ENCODE measurements at regions not wholly inside any gene's neighbourhood (a gene's known extent, or its start where the extent isn't known, plus 50 kb on each side); places are given as distances from the start of the nearest gene placed in this dataset.
"Not testable (repeated sequence)": the region's sequence is repeated elsewhere in the genome, so short reads cannot be mapped to it uniquely, and the experiment has no call there.

DNA sequence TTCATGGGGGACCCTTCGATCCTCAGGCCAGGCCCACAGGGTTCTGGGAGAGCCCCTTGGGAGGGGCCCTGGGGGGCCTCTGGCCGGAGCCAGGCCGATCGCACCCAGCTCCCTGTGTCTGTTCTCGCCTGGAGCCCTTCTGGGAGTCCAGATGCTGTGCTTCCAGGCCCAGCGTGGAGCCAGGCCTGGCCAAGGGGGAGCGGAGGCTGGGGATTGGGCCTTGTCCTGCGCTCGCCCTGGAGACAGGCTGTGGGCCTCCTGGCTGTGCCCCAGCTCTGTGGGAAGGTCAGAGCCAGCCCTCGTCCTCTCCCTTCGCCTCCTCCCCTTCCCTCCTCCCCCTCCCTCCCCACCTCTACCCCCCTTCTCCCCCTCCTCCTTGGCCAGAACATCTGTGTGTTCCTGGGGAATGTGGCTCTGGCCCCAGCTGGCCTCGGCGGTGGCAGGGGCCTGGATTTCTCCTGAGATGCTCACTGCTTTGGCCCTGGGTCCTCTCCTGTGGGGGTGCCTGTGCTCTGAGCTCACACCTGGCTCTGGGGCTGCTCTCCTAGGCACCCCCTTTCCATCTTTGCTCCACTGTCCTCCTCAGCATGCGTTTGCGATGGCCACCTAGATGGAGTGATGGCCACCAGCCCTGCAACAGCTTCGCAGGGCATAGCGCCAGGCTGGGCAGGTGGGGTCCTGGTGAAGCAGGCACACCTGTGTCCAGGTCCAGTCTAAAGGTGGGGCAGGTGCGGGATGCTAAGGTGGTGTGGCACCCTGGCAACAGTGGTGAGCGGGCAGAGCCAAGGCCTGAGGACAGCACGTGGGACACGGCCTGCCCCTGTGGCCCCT is 90.6 kb upstream of the CIBAR2 start:
- DNase-seq (ENCODE audit: low spot score) = no peak

DNA sequence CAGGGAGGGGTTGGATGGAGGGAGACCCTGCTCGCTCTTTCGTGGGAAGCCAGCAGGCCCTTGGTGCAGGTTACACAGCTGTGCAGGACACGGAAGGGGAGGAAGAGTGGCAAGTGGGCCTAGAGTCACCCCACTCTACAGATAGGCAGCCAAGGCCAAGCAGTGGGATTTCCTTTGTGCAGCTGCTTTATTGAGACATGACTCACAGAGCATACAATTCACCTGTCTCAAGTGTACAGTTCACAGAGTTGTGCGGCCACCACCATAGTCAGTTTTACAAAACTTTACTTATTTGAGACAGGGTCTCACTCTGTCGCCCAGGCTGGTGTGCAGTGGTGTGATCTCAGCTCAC is 91.2 kb upstream of the CIBAR2 start:
- DNase-seq (ENCODE audit: low spot score) = no peak

DNA sequence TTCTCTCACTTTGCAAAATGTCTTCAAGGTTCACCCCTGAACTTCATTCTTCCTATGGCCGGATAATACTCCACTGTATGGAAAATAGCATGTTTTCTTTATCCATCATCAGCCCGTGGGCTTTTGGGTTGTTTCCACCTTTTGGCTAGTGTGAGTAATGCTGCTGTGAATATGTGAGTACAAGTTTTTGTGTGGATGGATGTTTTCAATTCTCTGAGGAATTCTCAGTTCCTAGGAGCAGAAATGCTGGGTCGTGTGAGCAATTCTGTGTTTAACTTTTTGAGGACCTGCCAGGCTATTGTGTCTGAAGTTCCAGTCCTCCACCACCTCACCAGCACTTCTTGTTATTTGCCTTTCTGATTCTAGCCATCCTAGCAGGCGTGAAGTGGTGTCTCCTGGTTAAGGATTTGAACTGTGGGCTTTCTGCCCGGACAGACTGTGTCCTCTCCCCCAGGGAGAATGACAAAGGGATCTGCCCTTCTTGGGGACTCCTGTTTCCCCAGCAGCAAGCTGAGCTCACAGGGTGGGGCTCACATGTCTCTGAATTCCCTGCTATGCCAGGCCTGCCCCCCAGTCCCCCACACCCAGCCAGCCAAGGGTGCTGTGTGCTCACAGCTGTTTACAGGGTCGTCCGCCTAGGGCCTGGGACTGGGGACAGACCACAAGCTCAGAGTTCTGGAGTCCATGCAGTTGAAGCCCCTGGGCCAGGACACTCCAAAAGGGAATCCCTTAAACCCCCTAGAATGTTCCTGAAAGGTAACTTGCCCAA is 92.2 kb upstream of the CIBAR2 start:
- DNase-seq (ENCODE audit: low spot score) = no peak

DNA sequence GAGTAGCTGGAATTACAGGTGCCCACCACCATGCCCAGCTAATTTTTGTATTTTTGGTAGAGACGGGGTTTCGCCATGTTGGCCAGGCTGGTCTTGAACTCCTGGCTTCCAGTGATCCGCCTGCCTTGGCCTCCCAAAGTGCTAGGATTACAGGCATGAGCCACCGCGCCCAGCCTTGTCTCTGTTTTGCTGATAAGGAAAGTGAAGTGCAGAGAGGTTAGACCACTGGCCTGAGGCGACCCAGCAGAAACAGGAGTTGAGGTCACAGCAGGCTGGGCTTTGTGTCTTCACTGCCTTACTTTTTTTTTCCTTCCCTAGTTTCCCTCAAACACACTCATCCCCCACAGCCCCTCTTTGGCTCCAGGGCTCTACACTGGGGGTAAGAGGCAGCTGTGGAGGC is 93.0 kb upstream of the CIBAR2 start:
- DNase-seq (ENCODE audit: low spot score) = not testable (repeated sequence)

DNA sequence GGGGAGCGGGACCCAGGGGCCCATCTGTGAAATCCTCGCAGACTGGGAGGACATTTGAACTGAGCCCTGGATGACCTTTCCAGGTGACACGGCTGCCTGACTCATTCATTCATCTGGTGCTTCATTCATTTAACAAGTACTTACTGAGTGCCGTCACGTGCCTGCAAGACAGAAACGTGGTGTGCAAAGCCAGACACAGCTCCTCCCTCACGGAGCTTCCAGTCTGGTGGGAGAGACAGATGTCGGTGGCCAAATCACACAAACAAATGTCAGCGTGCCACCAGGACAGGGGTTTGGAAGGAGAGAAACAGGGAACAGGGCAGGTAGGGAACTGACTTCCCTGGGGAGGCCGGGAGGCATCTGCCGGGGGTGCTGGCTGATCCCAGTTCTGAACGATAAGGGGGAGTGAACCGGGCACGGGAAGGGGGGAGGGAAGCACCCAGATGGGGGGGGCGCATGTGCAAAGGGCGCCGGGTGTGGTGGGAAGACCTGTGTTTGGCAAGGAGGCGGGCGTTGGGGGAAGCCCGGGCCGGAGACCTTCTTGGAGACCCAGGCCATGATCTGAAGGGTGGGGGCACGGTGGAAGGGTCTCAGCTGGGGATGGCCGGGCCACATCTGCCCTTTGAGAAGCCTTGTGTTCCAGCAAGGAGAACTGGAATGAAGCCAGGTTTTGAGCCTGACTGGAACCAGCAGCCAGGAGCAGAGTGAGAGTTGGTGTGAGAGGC is 93.6 kb upstream of the CIBAR2 start:
- no peak for DNase-seq (ENCODE audit: low spot score)

DNA sequence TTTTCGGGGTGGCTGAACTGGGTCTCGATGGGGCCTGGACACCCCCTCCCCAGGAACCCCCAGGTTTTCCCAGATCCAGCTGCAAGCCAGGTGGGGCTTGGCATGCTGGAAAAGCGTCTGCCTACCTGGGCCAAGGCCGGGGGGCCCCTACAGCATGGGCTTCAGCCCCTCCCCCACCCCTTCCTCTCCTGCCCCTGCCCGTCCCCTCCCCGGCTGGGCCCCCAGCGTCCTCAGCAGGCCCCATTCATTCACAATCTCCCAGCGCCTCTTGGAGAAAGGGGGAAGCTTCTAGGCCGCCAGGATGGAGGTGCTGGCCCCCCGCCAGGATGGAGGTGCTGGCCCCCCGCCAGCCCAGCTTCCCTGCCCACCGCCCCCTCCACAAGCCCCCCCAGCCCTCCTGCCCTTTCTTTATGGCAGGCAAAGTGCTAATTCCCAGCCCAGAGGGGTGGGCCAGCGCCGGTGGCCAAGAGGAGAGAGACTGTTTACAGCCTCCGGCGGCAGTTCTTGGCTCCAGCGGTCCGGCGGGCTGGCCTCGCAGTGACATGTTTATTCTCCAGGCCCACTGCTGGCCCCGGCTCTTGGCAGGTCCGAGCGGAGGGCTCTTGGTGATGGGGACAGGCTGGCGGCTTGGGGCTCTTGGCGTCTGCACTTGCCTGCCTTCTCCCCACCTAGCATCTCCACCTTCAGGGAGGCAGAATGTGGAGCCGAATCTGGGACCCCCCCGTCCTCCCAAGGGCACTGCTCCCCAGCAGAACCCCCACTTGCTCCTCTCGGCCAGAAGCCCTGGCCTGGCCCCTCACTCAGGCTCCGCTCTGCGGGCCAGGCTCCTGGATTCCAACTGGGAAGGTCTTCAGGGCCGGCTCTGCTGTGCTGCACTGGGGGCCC is 94.4 kb upstream of the CIBAR2 start:
- DNase-seq (ENCODE audit: low spot score) = no peak

DNA sequence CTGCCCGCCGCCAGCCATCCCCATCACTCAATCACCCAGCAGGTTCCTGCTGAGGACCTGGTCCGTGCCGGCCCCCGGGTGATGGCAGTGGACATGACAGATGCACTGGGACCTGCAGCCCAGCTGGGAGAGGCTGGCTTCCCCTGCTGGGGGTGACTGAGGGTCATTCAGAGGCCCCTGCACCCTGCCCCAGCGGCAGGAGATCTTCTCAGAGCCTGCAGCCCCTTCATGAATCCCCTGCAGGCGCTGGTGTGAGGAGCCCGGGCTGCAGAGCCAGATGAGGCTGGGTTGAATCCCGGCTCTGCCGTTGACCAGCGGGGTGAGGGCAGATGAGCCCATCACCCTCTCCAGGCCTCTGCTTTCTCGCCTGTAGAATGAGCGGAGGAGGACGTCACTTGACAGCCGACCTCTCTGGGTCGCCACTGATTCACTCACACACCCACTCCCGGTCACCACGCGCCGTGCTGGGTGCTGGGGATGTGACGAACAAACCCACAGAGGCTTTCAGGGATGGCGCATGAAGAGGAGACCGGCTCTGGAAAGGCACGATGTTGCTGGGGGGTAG is 95.2 kb upstream of the CIBAR2 start:
- DNase-seq (ENCODE audit: low spot score) = no peak

DNA sequence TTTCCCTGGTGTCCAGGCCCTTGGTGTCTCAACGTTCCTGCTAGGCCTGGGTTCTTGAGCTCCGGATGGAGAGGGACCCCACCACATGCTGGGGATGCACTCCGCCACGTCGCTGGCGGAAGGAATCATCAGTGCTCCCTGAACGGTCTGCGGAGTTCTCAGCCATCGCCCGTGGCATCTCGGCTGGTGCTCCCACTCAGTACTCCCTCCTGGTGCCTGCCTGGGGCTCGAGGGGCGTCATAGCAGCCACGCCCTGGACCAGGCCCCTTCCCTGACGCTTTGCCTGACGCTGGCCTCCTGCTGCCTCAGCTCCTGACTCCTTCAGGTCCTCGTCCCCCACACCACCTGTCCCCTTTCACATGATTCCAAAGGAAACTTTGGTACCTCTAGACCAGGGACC is 95.9 kb upstream of the CIBAR2 start:
- no peak for DNase-seq (ENCODE audit: low spot score)

DNA sequence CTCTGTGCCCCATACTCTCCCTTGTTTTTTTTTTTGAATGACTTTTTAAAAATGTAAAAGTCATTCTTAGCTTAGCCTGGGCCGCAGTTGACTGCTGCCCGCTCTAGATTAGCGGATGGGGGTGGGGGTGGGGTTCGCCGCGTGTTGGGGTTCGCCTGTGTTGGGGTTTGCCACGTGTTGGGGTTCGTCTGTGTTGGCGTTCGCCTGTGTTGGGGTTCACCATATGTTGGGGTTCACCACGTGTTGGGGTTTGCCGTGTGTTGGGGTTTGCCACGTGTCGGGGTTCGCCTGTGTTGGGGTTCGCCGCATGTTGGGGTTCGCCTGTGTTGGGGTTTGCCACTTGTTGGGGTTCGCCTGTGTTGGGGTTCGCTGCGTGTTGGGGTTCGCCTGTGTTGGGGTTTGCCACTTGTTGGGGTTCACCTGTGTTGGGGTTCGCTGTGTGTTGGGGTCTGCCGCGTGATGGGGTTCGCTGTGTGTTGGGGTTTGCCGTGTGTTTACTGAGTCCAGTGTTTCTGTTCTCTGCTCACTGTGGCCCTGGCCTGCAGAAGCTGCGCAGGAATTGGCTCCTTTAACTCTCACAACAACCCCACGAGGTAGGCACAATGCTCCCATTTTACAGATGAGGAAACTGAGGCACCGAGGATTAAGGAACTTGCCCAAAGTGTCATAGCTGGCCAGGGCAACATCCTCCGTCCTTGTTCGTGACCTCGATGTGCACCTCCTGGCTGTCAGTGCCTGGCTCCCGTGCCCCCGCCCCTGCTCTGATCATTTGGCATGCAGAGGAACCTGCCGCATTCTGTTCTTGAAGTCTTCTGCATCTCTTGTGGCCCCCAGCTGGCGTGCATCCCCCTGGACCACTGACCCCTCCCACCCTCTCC is 96.6 kb upstream of the CIBAR2 start:
- DNase-seq (ENCODE audit: low spot score) = no peak

DNA sequence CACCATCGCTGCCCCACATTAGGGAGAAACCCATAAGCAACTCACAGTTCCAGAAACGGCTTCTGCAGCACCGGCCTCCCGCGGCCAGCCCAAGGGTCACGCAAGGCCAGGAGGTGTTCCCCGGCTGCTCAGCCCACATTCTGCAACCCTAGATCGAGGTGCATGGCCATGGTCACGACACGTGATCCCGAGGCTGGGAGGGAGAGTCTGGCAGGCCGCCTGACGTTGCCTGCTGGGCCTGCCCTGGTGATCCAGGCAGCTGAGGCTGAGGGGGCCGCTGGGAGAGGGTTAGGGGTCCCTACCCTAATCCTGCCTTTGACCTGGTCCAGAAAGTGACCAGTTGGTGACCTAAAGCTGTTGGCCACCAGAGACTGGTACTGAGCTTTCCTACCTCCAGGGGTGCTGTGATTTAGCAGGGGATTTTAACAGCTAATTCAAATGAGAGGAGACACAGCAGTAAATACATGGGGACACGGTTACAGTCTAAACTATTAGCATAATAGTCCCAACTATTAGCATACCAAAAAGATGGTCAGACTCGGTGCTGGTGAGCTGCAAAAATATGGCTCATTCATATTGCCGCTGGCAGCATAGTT is 97.4 kb upstream of the CIBAR2 start:
- no peak for DNase-seq (ENCODE audit: low spot score)

DNA sequence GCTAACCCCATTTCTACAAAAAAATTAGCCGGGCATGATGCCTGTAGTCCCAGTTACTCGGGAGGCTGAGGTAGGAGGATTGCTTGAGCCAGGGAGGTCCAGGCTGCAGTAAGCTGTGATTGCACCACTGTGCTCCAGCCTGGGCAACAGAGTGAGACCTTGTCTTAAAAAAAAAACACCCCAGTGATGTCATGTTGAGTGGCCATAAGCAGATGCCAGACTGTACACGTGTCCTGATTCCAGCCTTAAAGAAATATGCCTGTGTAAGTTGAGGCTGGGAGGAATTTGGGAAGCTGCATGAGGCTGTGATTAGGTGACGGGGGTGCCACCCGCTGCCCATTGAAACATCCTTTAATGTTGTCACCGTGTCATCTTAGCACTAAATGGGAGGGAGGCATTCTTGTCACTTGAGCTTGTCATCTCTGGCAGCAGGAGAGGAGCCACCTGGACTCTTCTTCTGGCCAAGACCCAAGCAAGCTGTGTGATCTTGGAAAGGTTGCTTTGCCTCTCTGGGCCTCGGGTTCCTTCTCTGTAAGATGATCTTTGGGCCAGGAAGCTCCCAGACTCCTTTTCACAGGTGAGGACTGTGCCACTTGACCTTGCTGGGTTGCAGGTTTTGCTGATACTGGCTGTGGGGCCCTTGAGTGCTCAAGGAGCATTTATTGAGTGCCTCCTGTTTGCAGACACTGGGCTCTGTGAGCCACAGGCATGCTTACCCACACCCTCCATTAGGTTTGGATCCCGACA is 98.3 kb upstream of the CIBAR2 start:
- DNase-seq (ENCODE audit: low spot score) = no peak

DNA sequence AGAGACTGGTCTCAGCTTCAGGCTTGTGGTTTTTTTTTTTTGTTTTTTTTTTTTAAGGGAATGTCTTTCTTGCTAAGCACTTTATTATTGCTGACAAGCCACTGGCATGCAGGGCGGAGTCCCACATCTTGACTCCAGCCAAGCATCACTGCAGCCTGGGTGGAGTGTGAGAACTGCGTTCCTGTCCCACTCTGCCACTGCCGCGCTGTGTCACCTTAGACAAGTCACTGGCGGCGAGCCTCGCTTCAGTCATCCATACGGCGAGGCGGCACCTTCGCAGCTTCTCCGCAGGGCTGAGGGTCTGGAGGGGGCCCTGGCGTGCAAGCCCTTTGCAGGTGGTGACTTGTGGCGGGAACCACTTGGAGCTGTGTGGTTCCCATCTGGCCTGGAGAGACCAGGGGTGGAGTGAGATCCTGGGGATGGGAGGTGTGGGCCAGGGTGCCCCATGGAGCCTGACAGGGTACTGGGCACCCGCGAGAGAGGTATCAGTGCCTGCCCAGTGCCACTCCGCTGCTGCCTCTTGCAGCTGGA is 99.1 kb upstream of the CIBAR2 start:
- DNase-seq (ENCODE audit: low spot score) = no peak

DNA sequence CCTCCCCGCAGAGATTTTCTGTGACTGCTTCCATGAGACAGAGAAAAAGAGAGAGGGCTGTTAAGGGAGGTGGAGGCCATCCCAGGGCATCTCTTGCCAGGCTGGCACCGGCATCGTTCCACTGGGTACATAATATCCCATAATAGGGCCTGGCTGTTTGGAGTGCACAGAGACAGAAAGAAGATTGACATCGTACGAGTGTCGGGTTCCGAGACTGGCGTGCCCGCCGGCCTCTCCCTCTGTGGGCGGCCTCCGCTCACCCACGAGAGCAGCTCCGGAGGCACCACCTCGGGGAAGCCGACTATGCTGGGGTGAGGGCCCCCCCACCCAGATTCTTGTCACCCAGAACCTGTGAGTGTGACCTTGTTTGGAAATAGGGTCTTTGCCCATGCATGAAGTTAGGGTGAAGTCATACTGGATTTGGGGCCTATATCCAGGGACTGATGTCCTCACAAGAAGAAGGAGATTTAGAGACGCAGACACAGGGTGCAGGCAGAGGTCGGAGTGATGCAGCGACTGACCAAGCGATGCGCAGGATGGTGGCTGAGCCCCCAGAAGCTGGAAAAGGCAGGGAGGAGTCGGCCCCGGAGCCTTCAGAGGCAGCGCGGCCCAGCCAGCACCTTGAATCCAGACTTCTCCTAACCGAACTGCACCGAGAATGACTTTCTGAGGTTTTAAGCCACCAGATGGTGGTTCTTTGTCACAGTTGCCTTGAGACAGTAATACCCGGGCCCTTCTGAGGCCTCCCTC is 101.8 kb upstream of the CIBAR2 start:
- no peak for DNase-seq (ENCODE audit: low spot score)

DNA sequence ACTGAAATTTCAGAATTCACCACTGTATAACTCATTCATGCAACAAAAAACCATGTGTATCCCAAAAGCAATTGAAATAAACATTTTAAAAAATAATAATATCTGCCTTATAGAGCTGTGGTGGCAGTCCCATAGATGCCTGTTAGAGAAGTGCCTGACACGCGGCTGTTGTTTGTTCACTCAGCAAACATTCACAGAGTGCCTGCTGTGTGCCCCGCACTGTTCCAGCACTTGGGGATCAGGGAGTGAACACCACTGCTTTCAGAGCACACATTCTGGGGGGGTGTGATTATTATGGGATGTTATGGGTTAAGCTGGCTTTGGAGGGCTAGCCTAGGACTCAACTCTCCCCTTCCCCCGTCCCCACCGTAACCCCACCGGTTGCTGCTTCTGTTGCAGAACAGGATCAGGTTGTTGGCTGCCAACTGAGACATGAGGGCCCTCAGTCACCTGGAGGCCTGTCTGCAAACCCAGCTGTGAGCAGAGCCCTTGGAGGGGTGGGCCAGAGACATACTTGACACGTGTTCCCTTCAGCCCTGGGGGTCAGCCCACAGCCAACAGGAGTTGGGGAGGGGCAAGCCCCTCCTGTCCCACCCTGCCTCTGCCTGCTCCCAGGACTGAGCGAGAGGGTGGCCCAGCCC is 103.3 kb upstream of the CIBAR2 start:
- DNase-seq (ENCODE audit: low spot score) = no peak

DNA sequence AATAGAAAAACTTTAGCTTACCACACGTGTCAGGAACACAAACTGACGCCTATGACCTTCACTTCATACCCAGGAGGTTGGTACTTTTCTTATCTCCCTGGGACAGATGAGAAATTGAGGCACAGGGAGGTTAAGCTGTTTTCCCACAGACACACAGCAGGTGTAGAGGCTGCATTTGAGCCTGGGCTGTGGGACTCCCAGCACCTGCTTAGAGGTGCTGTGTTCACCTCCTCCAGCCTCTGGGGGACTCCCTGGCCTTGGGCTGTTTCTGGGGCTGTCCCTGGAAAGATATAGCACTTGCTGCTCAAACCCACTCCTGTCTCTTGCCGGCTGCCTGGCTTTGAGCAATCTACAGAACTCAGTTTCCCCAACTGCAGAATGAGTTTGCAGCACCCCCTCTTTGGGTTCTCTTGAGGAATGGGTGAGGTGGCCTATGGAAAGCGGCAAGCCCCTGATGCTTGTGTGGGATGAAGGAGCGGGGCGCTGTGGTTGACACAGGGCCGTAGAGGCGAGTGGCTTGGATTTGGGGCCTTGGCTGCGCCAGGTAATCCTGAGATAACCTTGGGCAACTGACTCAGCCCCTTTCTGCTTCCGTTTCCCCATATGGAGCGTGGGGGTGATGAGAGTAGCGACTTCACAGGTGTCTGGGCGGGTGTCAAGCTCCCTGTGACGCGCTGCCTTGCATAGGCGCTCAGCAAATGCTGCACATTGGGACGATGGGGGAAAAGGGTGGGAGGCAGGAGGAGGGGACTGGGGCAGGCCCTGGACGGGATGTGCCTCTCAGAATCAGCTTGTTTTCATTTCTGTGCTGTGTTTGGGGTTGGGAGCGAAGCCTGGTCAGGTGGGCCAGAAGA is 104.5 kb upstream of the CIBAR2 start:
- DNase-seq (ENCODE audit: low spot score) = no peak

DNA sequence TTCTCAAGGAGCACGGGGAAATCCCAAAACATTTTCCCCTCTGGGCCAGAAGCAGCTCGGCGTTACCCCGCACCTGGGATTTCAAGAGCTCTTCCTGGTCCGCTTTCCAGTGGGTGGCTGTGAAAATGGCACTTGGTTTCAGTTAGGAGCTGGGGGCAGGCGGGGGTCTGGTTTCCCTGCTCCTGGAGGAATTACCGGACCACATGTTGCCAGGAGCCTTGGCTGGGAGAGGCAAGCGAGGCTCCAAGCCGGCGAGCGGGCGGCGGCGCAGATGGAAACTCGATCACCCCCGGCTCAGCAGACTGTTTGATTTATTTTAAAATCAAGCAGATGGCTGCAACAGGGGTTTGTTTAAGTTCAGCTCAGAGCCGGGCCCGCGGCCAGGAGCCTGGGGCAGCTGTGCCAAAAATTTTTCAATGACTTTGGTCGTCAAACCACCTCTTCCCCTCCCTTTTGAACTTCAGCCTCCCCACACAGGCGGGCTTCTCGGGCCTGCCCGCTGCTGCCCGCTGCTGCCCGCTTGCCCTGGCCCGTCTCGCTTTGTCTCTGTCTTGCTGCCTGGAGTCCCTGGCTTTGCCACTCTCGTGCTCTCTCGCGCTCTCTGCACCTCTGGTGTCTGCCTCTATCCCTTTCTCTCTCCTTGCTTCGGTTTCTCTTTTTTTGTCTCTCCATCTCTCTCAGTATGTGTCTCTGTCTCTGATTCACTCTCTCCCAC is 108.0 kb upstream of the CIBAR2 start:
- DNase-seq (ENCODE audit: low spot score) = no peak
